A673 (cell line): ENCODE measurements at regions not wholly inside any gene's neighbourhood (a gene's known extent, or its start where the extent isn't known, plus 50 kb on each side); places are given as distances from the start of the nearest gene placed in this dataset.

Experiments
- BruUV-seq: library from RNA; stranded (reverse); fragments of 400-500 nt; replicated peaks from 2 replicates; lab custom pipeline; 2021; lab: Mats Ljungman, UMichigan
- CTCF ChIA-PET: fragments of 300-600 bp; sonication (Branson Sonifier 250); formaldehyde crosslinking; loops from one replicate; lab custom pipeline; 2022; ENCODE audit warnings: antibody characterized with exemption; lab: Charles Lee
- POLR2A ChIA-PET: fragments of 300-600 bp; sonication (Branson Sonifier 250); formaldehyde crosslinking; loops from one replicate; lab custom pipeline; 2022; ENCODE audit warnings: antibody characterized with exemption; ENCODE audit not compliant: low non-redundant PET; lab: Charles Lee
- DNase-seq: peaks from one replicate; pipeline ENCODE4 v3.0.0-alpha.2; 2015; ENCODE audit warnings: low spot score
- H3K27ac ChIP-seq: fragments of 200-600 bp; sonication (generic); 2 replicates; pipeline ENCODE4 v1.5.1; 2016; ENCODE audit warnings: mixed run types, low read depth, mild to moderate bottlenecking, mixed read lengths, antibody characterized with exemption, low read length; ENCODE audit not compliant: poor library complexity, severe bottlenecking
- H3K27me3 ChIP-seq: fragments of 200-600 bp; sonication (generic); replicated peaks from 2 replicates; pipeline ENCODE4 v1.6.1; 2017; ENCODE audit warnings: mixed run types, low read depth, mild to moderate bottlenecking, mixed read lengths, antibody characterized with exemption, low read length; ENCODE audit not compliant: insufficient read depth, poor library complexity
- H3K36me3 ChIP-seq: fragments of 200-600 bp; sonication (generic); 2 replicates; pipeline ENCODE4 v1.6.1; 2016; ENCODE audit warnings: mixed run types, mild to moderate bottlenecking, mixed read lengths, antibody characterized with exemption, low read length; ENCODE audit not compliant: insufficient read depth, poor library complexity, severe bottlenecking
- H3K4me1 ChIP-seq: fragments of 200-600 bp; sonication (generic); 2 replicates; pipeline ENCODE4 v1.6.1; 2017; ENCODE audit warnings: mixed run types, mild to moderate bottlenecking, mixed read lengths, antibody characterized with exemption, low read length; ENCODE audit not compliant: insufficient read depth, poor library complexity, severe bottlenecking
- H3K4me3 ChIP-seq: fragments of 200-600 bp; sonication (generic); 2 replicates; pipeline ENCODE4 v1.5.1; 2016; ENCODE audit warnings: low read depth, mixed run types, mild to moderate bottlenecking, mixed read lengths, low read length; ENCODE audit not compliant: poor library complexity, severe bottlenecking
- H3K9me3 ChIP-seq: fragments of 200-600 bp; sonication (generic); 2 replicates; pipeline ENCODE4 v1.6.1; 2016; ENCODE audit warnings: mixed run types, low read depth, mild to moderate bottlenecking, mixed read lengths, antibody characterized with exemption, low read length; ENCODE audit not compliant: poor library complexity, severe bottlenecking
- CTCF ChIP-seq: fragments of 300-800, 200-600 bp; sonication (generic); conservative IDR thresholded peaks from 2 replicates; pipeline ENCODE4 v1.5.1; 2017; ENCODE audit warnings: low read depth, mild to moderate bottlenecking, antibody characterized with exemption, low read length, moderate library complexity, mixed read lengths
- EZH2 ChIP-seq: fragments of 200-600 bp; sonication (generic); IDR thresholded peaks from 2 replicates; pipeline ENCODE4 v1.6.1; 2017; ENCODE audit warnings: borderline replicate concordance, low read depth, mild to moderate bottlenecking, mixed read lengths, antibody characterized with exemption, low read length; ENCODE audit not compliant: poor library complexity, severe bottlenecking
- intact Hi-C: fragments of 100-400 bp; cut with micrococcal nuclease; formaldehyde crosslinking; loops from one replicate; pipeline ENCODE4 v1.10.0; 2022; ENCODE audit not compliant: unreplicated experiment

- ChIA-PET CTCF (interaction anchor here (0.8 kb wide), 1 partner anchor 86 kb away, joined by 3 read pairs; no protein-coding TSS in a partner anchor), POLR2A (no interaction called here)
- DNase-seq: no peak
- Histone ChIP-seq H3K4me1 (no peaks in the 10 kb centered on the region), H3K27ac (no peak overlapping the region), H3K4me3 (no peak overlapping the region), H3K36me3 (no peaks in the 10 kb centered on the region), H3K9me3 (no peaks in the 10 kb centered on the region), H3K27me3 (no peaks in the 10 kb centered on the region)
- intact Hi-C loops: no loop called here
- no peak for TF ChIP-seq EZH2
- TF ChIP-seq CTCF: no peak
- BruUV-seq: no TSS peak
Measured at GRCh38 chr14:95440951-95441350, 75.5 kb downstream of the SYNE3 start.

GRCh38 chr14:95440496-95440895, 76.0 kb downstream of the SYNE3 start:
- no peaks in the 10 kb centered on the region for H3K4me1 ChIP-seq
- DNase-seq: no peak
- no peak overlapping the region for H3K4me3 ChIP-seq
- ChIA-PET POLR2A (no interaction called here), CTCF (interaction anchor here (0.8 kb wide), 1 partner anchor 87 kb away, joined by 3 read pairs; no protein-coding TSS in a partner anchor)
- TF ChIP-seq CTCF (no peak), EZH2 (no peak)
- no peaks in the 10 kb centered on the region for H3K36me3 ChIP-seq
- H3K27ac ChIP-seq: no peak overlapping the region
- H3K9me3 ChIP-seq: no peaks in the 10 kb centered on the region
- BruUV-seq: no TSS peak
- H3K27me3 ChIP-seq: no peaks in the 10 kb centered on the region
- intact Hi-C loops: no loop called here

- Histone ChIP-seq H3K27ac (no peak overlapping the region), H3K4me1 (no peaks in the 10 kb centered on the region), H3K36me3 (no peaks in the 10 kb centered on the region), H3K27me3 (no peaks in the 10 kb centered on the region), H3K4me3 (no peak overlapping the region), H3K9me3 (no peaks in the 10 kb centered on the region)
- no peak for DNase-seq
- BruUV-seq: no TSS peak
- intact Hi-C loops: no loop called here
- CTCF ChIA-PET: no interaction called here
- no peak for TF ChIP-seq CTCF
- TF ChIP-seq EZH2: no peak
- POLR2A ChIA-PET: no interaction called here
Measured at GRCh38 chr14:95439881-95440280, 76.6 kb downstream of the SYNE3 start.
